ENCODE measurements at regions not wholly inside any gene's neighbourhood (a gene's known extent, or its start where the extent isn't known, plus 50 kb on each side); places are given as distances from the start of the nearest gene placed in this dataset.

- no peak for DNase-seq (ENCODE audit: low spot score)
Observed at GRCh38 chr3:62981962-62982361, 106.7 kb upstream of the CADPS start.

DNA sequence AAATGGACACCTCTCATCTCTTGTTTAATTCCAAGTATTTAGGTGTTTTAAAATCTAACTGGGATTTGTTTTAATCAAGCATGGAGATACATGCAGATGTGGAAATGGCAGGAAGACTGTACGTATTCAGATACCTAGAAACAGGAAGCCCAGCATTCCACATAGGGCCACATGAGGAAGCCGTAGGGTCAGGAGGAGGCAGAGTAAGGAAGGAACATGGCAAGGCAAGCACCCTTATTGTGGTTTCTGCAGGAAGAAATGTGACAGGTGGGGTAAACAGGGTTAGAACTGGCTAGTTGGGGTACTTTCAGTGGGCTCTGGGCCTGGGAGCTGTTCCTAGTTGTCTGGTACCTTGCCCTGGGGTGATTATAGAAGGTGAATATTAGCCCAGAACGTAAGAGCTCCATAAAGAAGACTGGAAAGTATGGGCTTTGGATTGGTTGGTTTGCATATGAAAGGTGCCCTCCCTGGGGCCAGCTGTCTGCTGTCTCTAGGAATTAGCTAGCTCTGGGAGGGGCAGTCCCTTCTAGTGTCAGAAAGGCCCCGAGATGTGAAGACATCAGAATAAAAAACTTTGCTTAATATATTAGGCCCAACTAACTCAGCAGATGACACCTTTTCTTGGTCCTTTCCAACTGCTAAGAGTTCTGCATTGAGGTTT is 107.7 kb upstream of the CADPS start:
- DNase-seq (ENCODE audit: low spot score) = no peak

GRCh38 chr3:62986061-62986460 is 110.8 kb upstream of the CADPS start:
- no peak for DNase-seq (ENCODE audit: low spot score)

GRCh38 chr3:62987721-62988120 is 112.5 kb upstream of the CADPS start:
- no peak for DNase-seq (ENCODE audit: low spot score)

GRCh38 chr3:62990704-62991413 is 115.6 kb upstream of the CADPS start:
- DNase-seq (ENCODE audit: low spot score) = no peak

- DNase-seq (ENCODE audit: low spot score) = no peak
Observed at GRCh38 chr3:62992520-62992919, 117.3 kb upstream of the CADPS start.

DNA sequence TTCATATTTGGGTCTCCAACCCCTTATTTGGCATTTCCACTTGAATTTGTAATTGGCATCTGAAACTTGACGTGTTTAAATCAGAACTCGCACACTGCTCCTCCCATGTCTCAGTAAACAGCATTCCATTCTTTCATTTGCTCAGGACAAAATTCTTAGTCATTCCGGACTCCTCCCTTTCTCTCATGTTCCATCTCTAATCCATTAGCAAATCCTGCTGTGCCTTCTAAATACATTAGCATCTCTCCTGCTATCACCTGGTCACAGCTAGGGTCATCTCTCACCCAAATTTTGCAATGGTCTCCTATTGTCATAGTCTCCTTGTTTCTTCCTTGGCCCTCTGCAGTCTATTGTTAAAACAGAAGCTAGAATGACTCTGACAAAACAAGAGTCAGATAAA is 119.9 kb upstream of the CADPS start:
- no peak for DNase-seq (ENCODE audit: low spot score)

DNA sequence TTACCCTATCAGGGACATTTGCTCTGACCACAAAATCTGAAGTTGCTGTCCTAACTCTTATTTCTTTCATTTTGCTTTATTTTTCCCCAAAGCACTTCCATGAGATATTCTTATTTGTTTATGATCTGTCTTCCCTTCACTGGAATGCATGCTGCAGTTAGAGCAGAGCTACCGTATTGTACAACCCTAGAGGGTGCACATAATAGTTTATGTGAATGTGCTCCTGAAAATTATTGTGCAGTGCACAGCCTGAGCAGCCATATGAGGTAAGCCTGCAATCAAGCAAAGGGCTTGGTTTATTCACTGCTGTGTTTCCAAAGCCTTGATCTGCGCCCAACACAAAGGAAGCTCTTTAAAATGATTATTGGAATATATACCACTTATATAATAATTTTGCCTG is 120.3 kb upstream of the CADPS start:
- no peak for DNase-seq (ENCODE audit: low spot score)

GRCh38 chr3:62997369-62997768 is 122.2 kb upstream of the CADPS start:
- DNase-seq (ENCODE audit: low spot score) = no peak

DNA sequence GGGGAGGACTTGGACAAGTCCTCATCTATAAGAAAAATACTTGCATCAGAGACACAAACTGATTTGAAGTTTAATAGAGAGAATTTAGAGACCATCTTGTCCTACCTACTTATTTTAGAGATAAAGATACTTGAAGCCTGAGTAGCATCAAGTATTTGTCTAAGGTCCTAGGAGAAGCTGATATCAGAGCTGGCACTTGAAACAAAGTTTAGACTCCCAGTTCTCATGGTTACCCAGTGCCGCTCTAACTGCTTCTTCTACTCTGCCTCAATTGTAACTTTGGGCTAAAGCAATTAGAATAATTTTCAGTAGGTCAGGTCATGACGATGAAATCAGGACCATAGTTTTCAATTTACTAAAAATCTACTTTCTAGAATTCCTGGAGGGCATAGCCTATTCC is 123.9 kb upstream of the CADPS start:
- DNase-seq (ENCODE audit: low spot score) = no peak

DNA sequence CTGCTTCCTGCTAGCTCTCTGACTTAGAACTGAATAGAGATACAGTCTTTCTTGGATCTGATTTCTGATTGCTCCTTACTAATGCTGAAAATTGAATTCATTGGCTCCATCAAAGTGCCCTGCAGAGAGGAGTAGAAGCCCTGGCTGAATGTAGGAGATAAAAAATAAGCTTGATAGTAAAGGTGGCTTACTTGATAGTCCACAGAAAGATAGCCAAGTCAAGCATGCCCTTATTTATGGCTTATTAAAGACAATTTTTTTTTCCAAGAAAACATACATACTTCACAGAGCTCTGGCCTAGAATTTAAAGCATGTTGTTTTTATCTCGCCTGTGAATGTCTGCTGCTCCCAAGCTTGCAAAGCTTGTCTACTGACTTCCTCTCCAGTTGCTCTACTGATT is 124.6 kb upstream of the CADPS start:
- DNase-seq (ENCODE audit: low spot score) = no peak

- DNase-seq (ENCODE audit: low spot score) = no peak
Observed at GRCh38 chr3:63004448-63004847, 129.2 kb upstream of the CADPS start.

- no peak for DNase-seq (ENCODE audit: low spot score)
Observed at GRCh38 chr3:63015614-63016309, 140.5 kb upstream of the CADPS start.

- no peak for DNase-seq (ENCODE audit: low spot score)
Observed at GRCh38 chr3:63022114-63022513, 146.9 kb upstream of the CADPS start.

DNA sequence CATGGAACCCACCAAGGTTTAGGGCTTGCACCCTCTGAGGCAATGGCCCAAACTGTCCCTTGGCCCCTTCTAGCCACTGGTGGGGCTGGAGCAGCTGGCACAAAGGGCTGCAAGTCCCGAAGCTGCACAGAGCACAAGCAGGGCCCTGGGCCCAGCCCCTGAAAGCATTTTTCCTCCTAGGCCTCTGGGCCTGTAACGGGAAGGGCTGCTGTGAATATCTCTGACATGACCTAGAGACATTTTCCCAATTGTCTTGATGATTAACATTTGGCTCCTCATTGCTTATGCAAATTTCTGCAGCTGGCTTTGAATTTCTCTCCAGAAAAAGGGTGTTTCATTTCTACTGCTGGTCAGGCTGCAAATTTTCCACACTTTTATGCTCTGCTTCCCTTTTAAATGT is 151.5 kb upstream of the CADPS start:
- no peak for DNase-seq (ENCODE audit: low spot score)

- no peak for DNase-seq (ENCODE audit: low spot score)
Observed at GRCh38 chr3:63029326-63029725, 154.1 kb upstream of the CADPS start.

DNA sequence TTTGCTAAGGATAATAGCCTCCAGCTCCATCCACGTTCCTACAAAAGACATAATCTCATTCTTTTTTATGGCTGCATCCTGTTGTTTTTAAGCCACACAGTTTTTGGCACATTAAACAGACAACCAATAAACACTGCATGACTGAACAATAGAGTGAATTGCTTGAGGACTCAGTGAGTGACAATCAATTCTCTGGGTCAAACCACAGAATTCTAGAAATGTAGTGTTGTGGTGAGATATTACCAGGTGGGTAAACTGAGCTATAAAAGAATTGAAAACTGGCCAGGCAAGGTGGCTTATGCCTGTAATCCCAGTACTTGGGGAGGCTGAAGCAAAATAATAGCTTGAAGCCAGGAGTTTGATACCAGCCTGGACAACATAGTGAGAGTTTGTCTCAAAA is 154.7 kb upstream of the CADPS start:
- no peak for DNase-seq (ENCODE audit: low spot score)

DNA sequence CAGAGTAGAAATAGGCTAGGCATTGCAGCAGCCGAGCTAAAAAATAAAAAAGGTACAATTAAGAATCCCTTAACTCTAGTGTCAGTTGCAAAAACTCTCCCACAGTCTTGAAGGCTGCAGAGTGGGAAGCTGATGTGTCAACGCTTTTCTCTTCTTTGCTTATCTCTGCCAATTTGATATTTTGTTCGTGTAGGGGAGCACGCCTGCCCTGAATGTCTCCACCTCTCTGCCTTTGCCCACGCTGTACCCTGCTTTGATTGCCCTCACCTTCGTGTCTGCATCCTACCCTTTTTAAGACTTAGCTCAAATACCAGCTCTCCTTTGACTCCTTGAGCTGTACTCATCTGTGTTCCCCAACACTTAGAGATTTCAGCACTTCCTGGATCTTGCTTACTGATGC is 155.4 kb upstream of the CADPS start:
- no peak for DNase-seq (ENCODE audit: low spot score)

- no peak for DNase-seq (ENCODE audit: low spot score)
Observed at GRCh38 chr3:63032881-63033280, 157.7 kb upstream of the CADPS start.

- DNase-seq (ENCODE audit: low spot score) = no peak
Observed at GRCh38 chr3:63034101-63034500, 158.9 kb upstream of the CADPS start.

GRCh38 chr3:63037116-63037515 is 161.9 kb upstream of the CADPS start:
- DNase-seq (ENCODE audit: low spot score) = no peak

GRCh38 chr3:63042833-63043232 is 167.6 kb upstream of the CADPS start:
- DNase-seq (ENCODE audit: low spot score) = no peak

DNA sequence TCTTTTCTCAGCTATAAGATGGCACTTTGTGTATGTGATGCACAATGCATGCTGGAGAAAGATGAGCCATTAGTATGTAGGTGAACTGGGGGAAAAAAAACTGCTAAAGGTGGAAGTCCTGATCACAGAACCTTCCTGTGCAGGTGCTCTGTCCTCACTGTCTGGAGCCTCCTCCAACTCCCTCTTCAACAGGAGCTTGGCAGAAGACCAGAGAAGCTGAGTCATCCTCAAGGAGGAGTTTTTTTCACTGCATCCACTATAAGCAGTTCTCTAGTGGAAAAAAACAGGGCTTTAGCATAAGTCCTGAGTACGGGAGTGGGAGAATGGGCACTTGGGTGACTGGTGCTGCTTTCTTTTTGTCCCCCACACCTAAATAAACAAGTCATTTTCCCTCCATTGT is 168.4 kb upstream of the CADPS start:
- peak; percentile 15 for DNase-seq (ENCODE audit: low spot score)

All from HT-29 (cell line).